ENCODE measurements at regions not wholly inside any gene's neighbourhood (a gene's known extent, or its start where the extent isn't known, plus 50 kb on each side); places are given as distances from the start of the nearest gene placed in this dataset.

DNA sequence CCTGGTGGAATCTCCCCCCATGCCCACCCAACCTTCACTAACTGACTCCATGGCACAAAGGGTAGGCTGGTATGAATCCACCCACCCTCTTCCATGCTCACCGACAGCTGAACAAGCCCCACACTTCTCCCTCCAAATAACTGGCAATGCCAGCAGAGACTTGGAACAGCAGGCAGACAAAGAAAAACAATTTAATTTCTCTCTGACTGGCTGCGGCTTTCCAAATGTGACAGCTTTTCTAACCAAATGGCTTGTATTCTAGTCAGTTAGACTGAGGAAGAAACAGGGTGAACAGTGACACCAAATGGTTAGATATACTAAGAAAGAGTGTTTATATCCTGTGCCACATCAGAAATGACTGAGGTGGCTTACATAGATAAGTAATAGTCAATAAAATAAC is 199.3 kb upstream of the ADAMTS3 start:
- TF ChIP-seq, protein P1, sequence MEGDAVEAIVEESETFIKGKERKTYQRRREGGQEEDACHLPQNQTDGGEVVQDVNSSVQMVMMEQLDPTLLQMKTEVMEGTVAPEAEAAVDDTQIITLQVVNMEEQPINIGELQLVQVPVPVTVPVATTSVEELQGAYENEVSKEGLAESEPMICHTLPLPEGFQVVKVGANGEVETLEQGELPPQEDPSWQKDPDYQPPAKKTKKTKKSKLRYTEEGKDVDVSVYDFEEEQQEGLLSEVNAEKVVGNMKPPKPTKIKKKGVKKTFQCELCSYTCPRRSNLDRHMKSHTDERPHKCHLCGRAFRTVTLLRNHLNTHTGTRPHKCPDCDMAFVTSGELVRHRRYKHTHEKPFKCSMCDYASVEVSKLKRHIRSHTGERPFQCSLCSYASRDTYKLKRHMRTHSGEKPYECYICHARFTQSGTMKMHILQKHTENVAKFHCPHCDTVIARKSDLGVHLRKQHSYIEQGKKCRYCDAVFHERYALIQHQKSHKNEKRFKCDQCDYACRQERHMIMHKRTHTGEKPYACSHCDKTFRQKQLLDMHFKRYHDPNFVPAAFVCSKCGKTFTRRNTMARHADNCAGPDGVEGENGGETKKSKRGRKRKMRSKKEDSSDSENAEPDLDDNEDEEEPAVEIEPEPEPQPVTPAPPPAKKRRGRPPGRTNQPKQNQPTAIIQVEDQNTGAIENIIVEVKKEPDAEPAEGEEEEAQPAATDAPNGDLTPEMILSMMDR (IDR thresholded peaks at IDR 0.05), result no peak
- no peak for TF ChIP-seq POLR2A (IDR thresholded peaks at IDR 0.05)

All from esophagus squamous epithelium (tissue), 4 donors.